ENCODE measurements at regions not wholly inside any gene's neighbourhood (a gene's known extent, or its start where the extent isn't known, plus 50 kb on each side); places are given as distances from the start of the nearest gene placed in this dataset.

- no peaks in the 10 kb centered on the region for H3K4me1 ChIP-seq
- no peak for TF ChIP-seq CTCF (IDR thresholded peaks at IDR 0.05; ENCODE audit: insufficient read depth in 1 of 2, low read depth in 1 of 2, low read length in 1 of 2, severe bottlenecking in 1 of 2, unreplicated experiment in 1 of 2)
- H3K36me3 ChIP-seq (ENCODE audit: control insufficient read depth, insufficient read depth, low read length), result no peaks in the 10 kb centered on the region
- intact Hi-C loops (cut with micrococcal nuclease; ENCODE audit: unreplicated experiment), result no loop called here
- no peak overlapping the region for H3K27ac Mint-ChIP-seq (ENCODE audit: unreplicated experiment)
- H3K9me3 ChIP-seq, result no peaks in the 10 kb centered on the region
- H3K4me1 Mint-ChIP-seq (ENCODE audit: low read depth, unreplicated experiment), result no peaks in the 10 kb centered on the region
- peaks cover 2% of the 10 kb centered on the region for H3K27me3 Mint-ChIP-seq (ENCODE audit: insufficient read depth, unreplicated experiment)
- H3K9me3 Mint-ChIP-seq (ENCODE audit: unreplicated experiment), result no peaks in the 10 kb centered on the region
- no TSS peak for BruUV-seq (replicated peaks)
- no peaks in the 10 kb centered on the region for H3K36me3 Mint-ChIP-seq (ENCODE audit: insufficient read depth, unreplicated experiment)
- CTCF ChIA-PET, result no interaction called here
- no peak overlapping the region for H3K4me3 Mint-ChIP-seq (ENCODE audit: unreplicated experiment)
- H3K27me3 ChIP-seq (replicated peaks; ENCODE audit: control insufficient read depth, insufficient read depth, low read length), result no peaks in the 10 kb centered on the region
- no peak for DNase-seq
- H3K4me3 ChIP-seq (ENCODE audit: low read depth, low read length), result no peak overlapping the region
- POLR2A ChIA-PET, result no interaction called here
These were observed 49.9 kb upstream of the BMP5 start for GRCh38 chr6:55925292-55925691.

Measured in Caco-2 (cell line).